ENCODE measurements at regions not wholly inside any gene's neighbourhood (a gene's known extent, or its start where the extent isn't known, plus 50 kb on each side); places are given as distances from the start of the nearest gene placed in this dataset.

DNA sequence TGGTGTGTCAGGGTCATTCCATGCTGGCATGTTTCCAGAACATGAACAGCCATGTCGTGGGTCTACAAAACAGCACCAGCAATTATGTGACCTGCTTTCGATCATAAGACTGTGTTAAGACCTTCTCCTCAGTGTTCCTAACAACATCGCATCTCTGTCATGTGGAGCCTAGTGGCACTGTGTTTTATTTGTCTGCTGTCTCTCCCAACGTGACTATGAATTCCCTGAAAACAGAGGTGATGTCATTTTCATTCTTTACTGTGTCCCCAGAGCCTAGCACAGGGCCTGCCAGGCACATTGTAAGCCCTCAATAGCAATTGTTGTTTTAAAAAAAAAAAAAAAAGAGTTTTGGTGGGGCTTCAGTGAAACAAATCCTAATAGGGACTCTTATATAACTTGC, 94.2 kb upstream of the IL12A start:
- DNase-seq (ENCODE audit: low read depth, low spot score): no peak
- Histone ChIP-seq H3K9ac (ENCODE audit: insufficient read length) (no peak overlapping the region), H3K9me3 (ENCODE audit: low read depth, low read length) (no peaks in the 10 kb centered on the region), H3K4me3 (no peak overlapping the region), H3K36me3 (ENCODE audit: insufficient read depth, low read length) (no peaks in the 10 kb centered on the region), H3K27ac (no peak overlapping the region)
- TF ChIP-seq EZH2 (IDR thresholded peaks at IDR 0.05) (no peak), POLR2AphosphoS5 (IDR thresholded peaks at IDR 0.05; ENCODE audit: borderline replicate concordance, low read depth, low read length) (no peak), FOXP2 (optimal IDR thresholded peaks at IDR 0.05; ENCODE audit: control extremely low read depth, extremely low read length, insufficient read depth) (no peak)

DNA sequence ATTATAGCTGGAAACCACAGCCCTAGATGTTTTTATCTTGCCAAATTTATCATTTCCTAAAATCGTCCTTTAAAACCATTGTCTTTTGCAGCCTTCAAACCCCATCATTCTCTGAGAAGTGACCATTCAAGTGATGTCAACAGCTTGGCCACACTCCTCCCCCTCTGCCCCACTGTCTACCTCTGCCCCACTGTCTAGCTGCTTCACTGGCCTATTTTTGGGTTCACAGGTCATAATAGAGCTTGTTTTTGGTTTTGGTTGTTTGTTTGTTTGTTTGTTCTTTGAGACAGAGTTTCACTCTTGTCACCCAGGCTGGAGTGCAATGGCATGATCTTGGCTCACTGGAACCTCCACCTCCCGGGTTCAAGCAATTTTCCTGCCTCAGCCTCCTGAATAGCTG, 93.2 kb upstream of the IL12A start:
- Histone ChIP-seq H3K4me3 (no peak overlapping the region), H3K9ac (ENCODE audit: insufficient read length) (no peak overlapping the region), H3K9me3 (ENCODE audit: low read depth, low read length) (no peaks in the 10 kb centered on the region), H3K27ac (no peak overlapping the region), H3K36me3 (ENCODE audit: insufficient read depth, low read length) (no peaks in the 10 kb centered on the region)
- no peak for DNase-seq (ENCODE audit: low read depth, low spot score)
- TF ChIP-seq POLR2AphosphoS5 (IDR thresholded peaks at IDR 0.05; ENCODE audit: borderline replicate concordance, low read depth, low read length) (no peak), EZH2 (IDR thresholded peaks at IDR 0.05) (no peak), FOXP2 (optimal IDR thresholded peaks at IDR 0.05; ENCODE audit: control extremely low read depth, extremely low read length, insufficient read depth) (no peak)

DNA sequence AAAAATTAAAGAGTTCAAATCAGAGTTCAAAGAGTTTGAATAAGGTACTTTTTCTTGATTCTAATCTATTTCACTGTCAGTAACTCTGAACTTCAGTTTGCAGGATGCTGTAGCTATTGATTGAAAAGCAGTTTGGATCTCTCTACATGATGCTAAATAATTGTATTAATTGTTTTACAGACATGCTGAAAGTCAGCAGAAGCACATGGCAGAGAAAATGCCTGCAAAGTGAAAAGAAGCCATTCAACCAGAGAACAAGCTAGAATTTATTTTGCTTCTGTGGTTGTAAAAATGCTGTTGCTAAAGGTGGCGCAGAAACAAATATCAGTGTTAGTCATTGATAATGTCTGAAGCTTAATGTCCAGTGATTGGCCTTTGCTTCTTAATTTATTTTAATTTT, 92.1 kb upstream of the IL12A start:
- H3K27ac ChIP-seq: no peak overlapping the region
- no peaks in the 10 kb centered on the region for H3K9me3 ChIP-seq (ENCODE audit: low read depth, low read length)
- DNase-seq (ENCODE audit: low read depth, low spot score): no peak
- no peaks in the 10 kb centered on the region for H3K36me3 ChIP-seq (ENCODE audit: insufficient read depth, low read length)
- H3K4me3 ChIP-seq: no peak overlapping the region
- no peak overlapping the region for H3K9ac ChIP-seq (ENCODE audit: insufficient read length)
- no peak for TF ChIP-seq EZH2 (IDR thresholded peaks at IDR 0.05)
- TF ChIP-seq FOXP2 (optimal IDR thresholded peaks at IDR 0.05; ENCODE audit: control extremely low read depth, extremely low read length, insufficient read depth): no peak

DNA sequence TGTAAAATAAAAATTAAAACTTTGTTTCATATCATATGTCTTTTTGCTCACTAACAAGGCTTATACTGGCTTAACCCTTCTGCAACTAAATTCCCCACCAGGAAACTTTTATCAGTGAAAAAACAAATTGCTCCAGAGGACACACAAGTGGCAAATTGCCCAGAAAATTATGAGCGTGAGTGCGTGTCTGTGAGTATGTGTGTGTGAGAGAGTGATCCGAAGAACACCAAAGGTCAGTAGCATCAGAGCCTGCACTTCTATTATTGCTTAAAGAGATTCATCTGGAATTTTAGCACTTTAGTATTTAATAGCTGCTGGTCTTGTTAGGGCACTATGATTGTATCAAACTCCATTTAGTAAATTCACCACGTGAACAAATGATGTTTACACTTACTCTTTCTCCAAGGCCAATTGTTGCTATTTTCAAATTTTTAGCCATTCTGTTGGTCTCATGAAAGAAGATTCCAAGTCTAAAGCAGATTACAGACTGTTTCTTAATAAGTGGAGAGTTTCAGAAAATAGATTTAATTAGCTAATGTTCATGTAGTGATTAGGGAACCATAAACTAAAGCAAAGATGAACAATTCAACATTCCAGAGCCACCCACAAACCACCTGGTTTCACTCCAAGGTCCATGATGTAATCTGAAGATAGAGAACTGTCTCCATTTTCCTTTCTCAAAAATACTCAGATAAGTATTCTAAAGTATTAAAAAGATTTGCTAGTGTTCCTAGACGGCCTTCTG, 91.1 kb upstream of the IL12A start:
- Histone ChIP-seq H3K9ac (ENCODE audit: insufficient read length) (no peak overlapping the region), H3K4me3 (no peak overlapping the region), H3K9me3 (ENCODE audit: low read depth, low read length) (no peaks in the 10 kb centered on the region), H3K36me3 (ENCODE audit: insufficient read depth, low read length) (no peaks in the 10 kb centered on the region), H3K27ac (no peak overlapping the region)
- no peak for DNase-seq (ENCODE audit: low read depth, low spot score)
- TF ChIP-seq POLR2AphosphoS5 (IDR thresholded peaks at IDR 0.05; ENCODE audit: borderline replicate concordance, low read depth, low read length): no peak
- no peak for TF ChIP-seq EZH2 (IDR thresholded peaks at IDR 0.05)
- TF ChIP-seq FOXP2 (optimal IDR thresholded peaks at IDR 0.05; ENCODE audit: control extremely low read depth, extremely low read length, insufficient read depth): no peak

DNA sequence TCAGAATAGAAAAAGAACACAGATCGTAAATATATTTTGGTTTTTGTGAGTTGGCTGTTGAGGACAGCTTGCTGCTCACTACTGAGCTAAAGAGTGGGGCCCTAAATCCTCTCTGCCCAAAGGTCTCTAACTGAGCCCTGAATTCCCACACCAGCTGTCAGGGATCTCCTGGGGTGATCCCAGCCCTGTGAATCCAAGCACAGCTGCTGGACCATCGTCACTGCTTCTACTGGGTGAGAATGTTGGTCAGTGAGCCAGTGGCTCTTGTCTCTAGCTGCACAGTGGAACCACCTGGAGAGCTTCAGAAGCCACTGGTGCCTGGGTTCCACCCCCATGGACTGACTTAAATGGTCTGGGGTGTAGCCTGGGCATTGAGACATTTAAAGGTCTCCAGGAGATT, 90.5 kb upstream of the IL12A start:
- Histone ChIP-seq H3K9me3 (ENCODE audit: low read depth, low read length) (no peaks in the 10 kb centered on the region), H3K9ac (ENCODE audit: insufficient read length) (no peak overlapping the region), H3K4me3 (no peak overlapping the region), H3K27ac (no peak overlapping the region), H3K36me3 (ENCODE audit: insufficient read depth, low read length) (no peaks in the 10 kb centered on the region)
- DNase-seq (ENCODE audit: low read depth, low spot score): no peak
- TF ChIP-seq EZH2 (IDR thresholded peaks at IDR 0.05): no peak
- no peak for TF ChIP-seq FOXP2 (optimal IDR thresholded peaks at IDR 0.05; ENCODE audit: control extremely low read depth, extremely low read length, insufficient read depth)
- no peak for TF ChIP-seq POLR2AphosphoS5 (IDR thresholded peaks at IDR 0.05; ENCODE audit: borderline replicate concordance, low read depth, low read length)

DNA sequence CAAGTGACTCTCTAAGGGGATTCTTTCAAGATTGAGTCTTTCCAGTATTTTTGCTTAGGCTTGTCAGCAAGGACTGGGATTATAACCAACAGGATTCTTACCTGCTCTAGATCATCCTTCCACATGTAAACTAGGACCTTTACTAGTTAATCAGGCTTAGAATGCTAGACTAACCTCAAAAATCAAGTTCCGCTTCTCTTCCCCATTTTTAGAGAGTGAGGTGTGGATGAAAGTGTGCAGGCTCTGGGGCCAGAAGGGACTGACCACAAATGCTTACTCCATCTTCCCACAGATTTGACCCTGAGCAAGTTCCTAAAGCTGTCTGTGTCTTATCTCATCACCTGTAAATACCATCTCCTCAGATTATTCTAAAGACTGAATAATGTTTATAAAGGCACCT, 89.5 kb upstream of the IL12A start:
- Histone ChIP-seq H3K4me3 (no peak overlapping the region), H3K9me3 (ENCODE audit: low read depth, low read length) (no peaks in the 10 kb centered on the region), H3K9ac (ENCODE audit: insufficient read length) (no peak overlapping the region), H3K27ac (no peak overlapping the region), H3K36me3 (ENCODE audit: insufficient read depth, low read length) (no peaks in the 10 kb centered on the region)
- TF ChIP-seq EZH2 (IDR thresholded peaks at IDR 0.05) (no peak), FOXP2 (optimal IDR thresholded peaks at IDR 0.05; ENCODE audit: control extremely low read depth, extremely low read length, insufficient read depth) (no peak), POLR2AphosphoS5 (IDR thresholded peaks at IDR 0.05; ENCODE audit: borderline replicate concordance, low read depth, low read length) (no peak)
- no peak for DNase-seq (ENCODE audit: low read depth, low spot score)

DNA sequence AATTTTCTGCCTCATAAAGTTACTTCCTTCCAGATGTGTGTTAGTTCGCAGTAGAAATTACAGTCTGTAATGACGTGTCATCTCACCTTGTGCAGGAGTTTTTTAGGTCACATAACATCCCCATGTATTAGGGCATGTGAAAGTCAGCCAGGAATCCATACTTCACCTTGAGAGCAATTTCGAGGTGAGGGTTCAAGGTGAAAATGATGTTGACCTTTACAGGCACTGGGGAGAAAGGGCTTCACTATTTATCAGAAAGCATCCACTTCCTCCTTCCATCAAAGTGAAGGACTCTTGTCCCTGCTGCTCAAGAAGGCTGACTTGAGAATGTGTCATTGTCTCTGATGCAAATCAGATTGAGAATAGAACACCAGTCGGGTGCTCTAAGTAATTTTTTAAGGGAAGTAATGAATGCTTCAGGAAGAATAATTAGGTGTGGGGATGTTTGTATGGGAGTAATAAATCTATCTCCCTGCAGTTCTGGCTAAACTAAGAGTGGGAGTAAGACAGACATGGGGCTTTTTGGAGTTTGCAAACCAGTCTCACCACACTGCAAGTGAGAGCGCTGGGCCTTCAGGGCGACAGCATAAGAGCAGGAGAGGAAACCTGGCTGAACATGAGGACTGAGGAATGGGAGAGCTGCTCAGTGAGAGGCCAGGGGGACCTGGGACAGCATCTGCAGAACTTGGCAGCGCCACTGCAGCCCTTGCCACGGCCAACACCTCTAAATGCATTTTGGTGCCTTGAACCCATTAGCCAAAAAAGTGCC, 85.9 kb upstream of the IL12A start:
- DNase-seq (ENCODE audit: low read depth, low spot score): no peak
- H3K36me3 ChIP-seq (ENCODE audit: insufficient read depth, low read length): no peaks in the 10 kb centered on the region
- no peak overlapping the region for H3K9ac ChIP-seq (ENCODE audit: insufficient read length)
- TF ChIP-seq POLR2AphosphoS5 (IDR thresholded peaks at IDR 0.05; ENCODE audit: borderline replicate concordance, low read depth, low read length) (no peak), FOXP2 (optimal IDR thresholded peaks at IDR 0.05; ENCODE audit: control extremely low read depth, extremely low read length, insufficient read depth) (no peak), EZH2 (IDR thresholded peaks at IDR 0.05) (no peak)
- no peaks in the 10 kb centered on the region for H3K9me3 ChIP-seq (ENCODE audit: low read depth, low read length)
- H3K27ac ChIP-seq: no peak overlapping the region
- H3K4me3 ChIP-seq: no peak overlapping the region

DNA sequence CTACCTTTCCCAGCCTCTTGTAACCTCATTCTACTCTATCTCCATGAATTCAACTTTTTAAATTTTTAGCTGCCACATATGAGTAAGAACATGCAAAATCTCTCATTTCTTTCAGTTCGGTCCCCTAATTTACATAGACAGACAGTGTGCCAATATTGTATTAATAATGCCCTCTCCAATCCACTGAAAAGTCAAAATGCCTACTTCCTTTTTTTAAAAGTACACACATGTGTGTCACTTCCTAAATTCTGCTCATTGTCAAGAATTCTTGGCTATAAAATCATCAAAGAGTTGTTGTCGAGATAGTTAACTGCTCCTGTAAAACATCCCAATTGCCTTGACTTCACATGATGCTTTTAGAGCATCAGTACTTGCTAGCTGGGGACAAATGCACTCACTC, 84.2 kb upstream of the IL12A start:
- Histone ChIP-seq H3K27ac (no peak overlapping the region), H3K4me3 (no peak overlapping the region), H3K9ac (ENCODE audit: insufficient read length) (no peak overlapping the region), H3K36me3 (ENCODE audit: insufficient read depth, low read length) (no peaks in the 10 kb centered on the region), H3K9me3 (ENCODE audit: low read depth, low read length) (no peaks in the 10 kb centered on the region)
- no peak for DNase-seq (ENCODE audit: low read depth, low spot score)
- no peak for TF ChIP-seq POLR2AphosphoS5 (IDR thresholded peaks at IDR 0.05; ENCODE audit: borderline replicate concordance, low read depth, low read length)
- no peak for TF ChIP-seq EZH2 (IDR thresholded peaks at IDR 0.05)
- TF ChIP-seq FOXP2 (optimal IDR thresholded peaks at IDR 0.05; ENCODE audit: control extremely low read depth, extremely low read length, insufficient read depth): no peak

Data from SK-N-MC (cell line).